ENCODE measurements at regions not wholly inside any gene's neighbourhood (a gene's known extent, or its start where the extent isn't known, plus 50 kb on each side); places are given as distances from the start of the nearest gene placed in this dataset.

DNA sequence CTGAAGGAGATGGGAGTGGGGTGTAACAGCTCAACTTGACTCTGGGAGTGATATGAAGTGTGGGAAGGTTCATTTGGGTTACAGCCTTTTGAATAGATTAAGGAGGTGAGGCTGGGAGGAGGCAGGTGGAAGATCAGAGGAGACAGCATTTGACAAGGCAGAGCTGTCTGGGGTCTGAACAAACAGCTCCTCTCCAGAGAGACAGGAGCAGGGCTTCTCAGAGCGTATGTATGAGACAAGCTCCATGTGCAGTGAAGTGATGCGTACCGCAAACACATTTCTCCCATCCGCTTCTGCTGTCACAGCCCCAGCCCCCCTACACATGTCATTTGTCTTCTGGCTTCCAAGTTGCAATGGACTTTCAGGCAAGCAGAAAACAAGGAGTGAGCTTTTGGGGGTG lies 137.1 kb upstream of the E2F8 start:
- Histone ChIP-seq H4K20me1 (ENCODE audit: insufficient read depth, low read length) (no peaks in the 10 kb centered on the region), H3K79me2 (ENCODE audit: insufficient read depth, low read length) (no peaks in the 10 kb centered on the region), H3K27me3 (ENCODE audit: insufficient read depth, low read length, poor library complexity) (peaks cover 13% of the 10 kb centered on the region), H3K9ac (ENCODE audit: low read depth, low read length) (no peak overlapping the region), H3K9me3 (ENCODE audit: insufficient read depth, low read length, severe bottlenecking) (no peaks in the 10 kb centered on the region), H3K27ac (ENCODE audit: low read length) (no peak overlapping the region), H3K4me1 (ENCODE audit: insufficient read depth, low read length) (no peaks in the 10 kb centered on the region), H3K36me3 (ENCODE audit: insufficient read depth, low read length) (no peaks in the 10 kb centered on the region), H3K4me3 (ENCODE audit: low read depth in 1 of 2, low read length in 2 of 2) (no peak overlapping the region), H2AFZ (ENCODE audit: low read depth, low read length) (no peak overlapping the region), H3K4me2 (ENCODE audit: insufficient read depth, low read length) (no peak overlapping the region)
- DNase-seq (no peak), ATAC-seq (ENCODE audit: insufficient read depth, low read depth) (no peak)
- TF ChIP-seq, protein P1, sequence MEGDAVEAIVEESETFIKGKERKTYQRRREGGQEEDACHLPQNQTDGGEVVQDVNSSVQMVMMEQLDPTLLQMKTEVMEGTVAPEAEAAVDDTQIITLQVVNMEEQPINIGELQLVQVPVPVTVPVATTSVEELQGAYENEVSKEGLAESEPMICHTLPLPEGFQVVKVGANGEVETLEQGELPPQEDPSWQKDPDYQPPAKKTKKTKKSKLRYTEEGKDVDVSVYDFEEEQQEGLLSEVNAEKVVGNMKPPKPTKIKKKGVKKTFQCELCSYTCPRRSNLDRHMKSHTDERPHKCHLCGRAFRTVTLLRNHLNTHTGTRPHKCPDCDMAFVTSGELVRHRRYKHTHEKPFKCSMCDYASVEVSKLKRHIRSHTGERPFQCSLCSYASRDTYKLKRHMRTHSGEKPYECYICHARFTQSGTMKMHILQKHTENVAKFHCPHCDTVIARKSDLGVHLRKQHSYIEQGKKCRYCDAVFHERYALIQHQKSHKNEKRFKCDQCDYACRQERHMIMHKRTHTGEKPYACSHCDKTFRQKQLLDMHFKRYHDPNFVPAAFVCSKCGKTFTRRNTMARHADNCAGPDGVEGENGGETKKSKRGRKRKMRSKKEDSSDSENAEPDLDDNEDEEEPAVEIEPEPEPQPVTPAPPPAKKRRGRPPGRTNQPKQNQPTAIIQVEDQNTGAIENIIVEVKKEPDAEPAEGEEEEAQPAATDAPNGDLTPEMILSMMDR (IDR thresholded peaks at IDR 0.05; ENCODE audit: borderline replicate concordance, extremely low read depth, low read length, poor library complexity, severe bottlenecking): no peak
- no peak for TF ChIP-seq EZH2 (IDR thresholded peaks at IDR 0.05; ENCODE audit: borderline replicate concordance, low read depth, low read length, severe bottlenecking)

DNA sequence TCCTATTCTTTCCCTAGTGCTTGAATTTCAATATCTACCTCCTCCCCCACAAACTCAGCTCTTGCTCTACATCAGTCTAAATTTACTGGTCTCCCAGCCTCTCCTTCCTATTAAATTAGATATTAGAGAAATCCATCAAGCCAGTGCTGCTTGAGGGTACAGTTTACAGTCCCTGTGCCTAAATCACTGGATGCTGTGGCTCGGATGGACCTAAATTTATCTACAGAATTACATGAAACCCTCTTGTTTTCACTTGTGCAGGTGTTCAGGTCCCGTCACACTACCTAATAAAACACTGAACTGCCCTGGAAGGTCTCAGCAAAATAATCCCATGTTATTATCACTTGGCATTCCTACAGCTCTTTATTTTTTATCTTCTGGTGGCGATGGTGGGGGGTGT lies 134.7 kb upstream of the E2F8 start:
- H3K4me2 ChIP-seq (ENCODE audit: insufficient read depth, low read length): no peak overlapping the region
- no peak for ATAC-seq (ENCODE audit: insufficient read depth, low read depth)
- no peaks in the 10 kb centered on the region for H3K79me2 ChIP-seq (ENCODE audit: insufficient read depth, low read length)
- no peak overlapping the region for H2AFZ ChIP-seq (ENCODE audit: low read depth, low read length)
- H3K9ac ChIP-seq (ENCODE audit: low read depth, low read length): no peak overlapping the region
- no peaks in the 10 kb centered on the region for H3K4me1 ChIP-seq (ENCODE audit: insufficient read depth, low read length)
- DNase-seq: no peak
- no peak overlapping the region for H3K4me3 ChIP-seq (ENCODE audit: low read depth in 1 of 2, low read length in 2 of 2)
- no peak for TF ChIP-seq EZH2 (IDR thresholded peaks at IDR 0.05; ENCODE audit: borderline replicate concordance, low read depth, low read length, severe bottlenecking)
- TF ChIP-seq, protein P1 (IDR thresholded peaks at IDR 0.05; ENCODE audit: borderline replicate concordance, extremely low read depth, low read length, poor library complexity, severe bottlenecking): no peak
- no peaks in the 10 kb centered on the region for H3K36me3 ChIP-seq (ENCODE audit: insufficient read depth, low read length)
- H4K20me1 ChIP-seq (ENCODE audit: insufficient read depth, low read length): no peaks in the 10 kb centered on the region
- no peak overlapping the region for H3K27ac ChIP-seq (ENCODE audit: low read length)
- no peaks in the 10 kb centered on the region for H3K9me3 ChIP-seq (ENCODE audit: insufficient read depth, low read length, severe bottlenecking)
- H3K27me3 ChIP-seq (ENCODE audit: insufficient read depth, low read length, poor library complexity): peaks cover 20% of the 10 kb centered on the region

DNA sequence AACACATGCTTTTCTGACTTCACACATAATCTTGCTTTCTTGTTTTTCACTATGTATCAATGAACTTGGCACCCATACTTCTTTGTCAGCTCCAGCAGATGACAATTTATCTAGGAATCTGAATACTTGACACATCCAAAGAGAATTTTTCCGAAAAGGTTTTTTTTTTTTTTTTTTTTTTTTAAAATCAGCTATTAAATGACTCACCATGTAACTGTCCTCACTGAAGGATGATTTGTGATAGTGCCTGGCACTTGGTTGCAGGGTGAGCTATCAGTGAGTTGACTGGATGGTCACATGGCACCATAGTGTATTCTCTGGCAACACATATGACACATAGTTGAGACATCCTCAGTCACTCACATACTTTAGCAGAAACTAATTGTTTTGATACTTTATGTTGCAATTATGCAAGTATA lies 133.4 kb upstream of the E2F8 start:
- no peak for DNase-seq
- Histone ChIP-seq H3K9me3 (ENCODE audit: insufficient read depth, low read length, severe bottlenecking) (no peaks in the 10 kb centered on the region), H3K36me3 (ENCODE audit: insufficient read depth, low read length) (no peaks in the 10 kb centered on the region), H3K79me2 (ENCODE audit: insufficient read depth, low read length) (no peaks in the 10 kb centered on the region), H3K9ac (ENCODE audit: low read depth, low read length) (no peak overlapping the region), H4K20me1 (ENCODE audit: insufficient read depth, low read length) (no peaks in the 10 kb centered on the region), H3K4me3 (ENCODE audit: low read depth in 1 of 2, low read length in 2 of 2) (no peak overlapping the region), H3K27ac (ENCODE audit: low read length) (no peak overlapping the region), H3K4me2 (ENCODE audit: insufficient read depth, low read length) (no peak overlapping the region), H2AFZ (ENCODE audit: low read depth, low read length) (no peak overlapping the region), H3K4me1 (ENCODE audit: insufficient read depth, low read length) (no peaks in the 10 kb centered on the region), H3K27me3 (ENCODE audit: insufficient read depth, low read length, poor library complexity) (peaks cover 20% of the 10 kb centered on the region)
- ATAC-seq (ENCODE audit: insufficient read depth, low read depth): no peak
- TF ChIP-seq EZH2 (IDR thresholded peaks at IDR 0.05; ENCODE audit: borderline replicate concordance, low read depth, low read length, severe bottlenecking): no peak
- TF ChIP-seq, protein P1 (IDR thresholded peaks at IDR 0.05; ENCODE audit: borderline replicate concordance, extremely low read depth, low read length, poor library complexity, severe bottlenecking): no peak

DNA sequence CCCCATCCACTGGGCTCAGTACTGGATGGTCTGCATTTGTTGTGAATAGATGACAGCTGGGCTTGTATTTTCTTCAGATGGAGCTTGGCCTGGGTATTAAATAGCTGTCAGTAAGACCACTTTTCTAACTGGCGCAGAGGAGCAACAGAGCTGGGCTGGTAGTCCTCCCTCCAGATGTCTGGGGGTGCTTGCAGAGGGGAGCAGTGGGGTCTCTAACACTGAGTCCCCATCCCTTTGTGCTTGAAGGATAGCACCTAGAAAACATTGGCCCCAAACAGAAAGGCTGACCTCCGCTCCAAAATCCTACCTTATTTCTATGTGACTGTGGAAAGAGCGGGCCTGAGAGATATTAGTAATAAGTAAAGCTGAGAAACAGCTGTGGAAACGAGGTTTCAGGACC lies 131.6 kb upstream of the E2F8 start:
- no peaks in the 10 kb centered on the region for H4K20me1 ChIP-seq (ENCODE audit: insufficient read depth, low read length)
- H3K4me1 ChIP-seq (ENCODE audit: insufficient read depth, low read length): no peaks in the 10 kb centered on the region
- H3K9ac ChIP-seq (ENCODE audit: low read depth, low read length): no peak overlapping the region
- ATAC-seq (ENCODE audit: insufficient read depth, low read depth) (no peak), DNase-seq (no peak)
- no peak overlapping the region for H3K27ac ChIP-seq (ENCODE audit: low read length)
- no peaks in the 10 kb centered on the region for H3K36me3 ChIP-seq (ENCODE audit: insufficient read depth, low read length)
- no peaks in the 10 kb centered on the region for H3K79me2 ChIP-seq (ENCODE audit: insufficient read depth, low read length)
- H3K4me3 ChIP-seq (ENCODE audit: low read depth in 1 of 2, low read length in 2 of 2): no peak overlapping the region
- no peak overlapping the region for H2AFZ ChIP-seq (ENCODE audit: low read depth, low read length)
- H3K27me3 ChIP-seq (ENCODE audit: insufficient read depth, low read length, poor library complexity): peaks cover 20% of the 10 kb centered on the region
- TF ChIP-seq, protein P1 (IDR thresholded peaks at IDR 0.05; ENCODE audit: borderline replicate concordance, extremely low read depth, low read length, poor library complexity, severe bottlenecking): no peak
- TF ChIP-seq EZH2 (IDR thresholded peaks at IDR 0.05; ENCODE audit: borderline replicate concordance, low read depth, low read length, severe bottlenecking): no peak
- H3K9me3 ChIP-seq (ENCODE audit: insufficient read depth, low read length, severe bottlenecking): no peaks in the 10 kb centered on the region
- H3K4me2 ChIP-seq (ENCODE audit: insufficient read depth, low read length): no peak overlapping the region
